Breast epithelium (tissue), 4 donors: ENCODE measurements at regions not wholly inside any gene's neighbourhood (a gene's known extent, or its start where the extent isn't known, plus 50 kb on each side); places are given as distances from the start of the nearest gene placed in this dataset.
"Not testable (repeated sequence)": the region's sequence is repeated elsewhere in the genome, so short reads cannot be mapped to it uniquely, and the experiment has no call there.

ENCODE experiments used
- DNase-seq, 2 donors: peaks; one replicate each; pipeline ENCODE4 v3.0.0-alpha.2; 2019; ENCODE audit warnings: low spot score in 2 of 2
- H3K27ac ChIP-seq, 2 donors: fragments of 200-600 bp; sonication (generic) in 1 of 2; one replicate each; pipeline ENCODE4 v1.5.1; 2016 to 2019; ENCODE audit warnings: mild to moderate bottlenecking in 1 of 2
- H3K27me3 ChIP-seq, 2 donors: fragments of 200-600 bp; sonication (generic) in 1 of 2; one replicate each; pipeline versions ENCODE4 v1.5.1 to v1.6.0; 2017 to 2019; ENCODE audit warnings: control low read depth in 1 of 2, mild to moderate bottlenecking in 1 of 2
- H3K36me3 ChIP-seq: fragments of 200-600 bp; one replicate; pipeline ENCODE4 v1.5.1; 2019
- H3K4me1 ChIP-seq, 2 donors: fragments of 200-600 bp; sonication (generic); one replicate each; pipeline ENCODE4 v1.5.1; 2016 to 2019; ENCODE audit warnings: control low read depth in 1 of 2
- H3K4me3 ChIP-seq, 3 donors: fragments of 200-600 bp; sonication (generic); 1 replicate in 2 of 3; 2 replicates in 1 of 3; pipeline ENCODE4 v1.5.1; 2016 to 2019; ENCODE audit warnings: mild to moderate bottlenecking in 3 of 3, moderate library complexity in 2 of 3
- H3K9me3 ChIP-seq, 2 donors: fragments of 200-600 bp; sonication (generic) in 1 of 2; one replicate each; pipeline ENCODE4 v1.5.1; 2016 to 2019; ENCODE audit warnings: control low read depth in 1 of 2
- CTCF ChIP-seq, 3 donors: fragments of 450-650 bp; IDR thresholded peaks; one replicate each; pipeline ENCODE4 v1.5.1; 2016 to 2017; ENCODE audit warnings: antibody characterized with exemption in 3 of 3, mild to moderate bottlenecking in 3 of 3, moderate library complexity in 3 of 3
- POLR2A ChIP-seq: fragments of 450-650 bp; IDR thresholded peaks from one replicate; pipeline ENCODE4 v1.6.1; 2016; ENCODE audit warnings: antibody characterized with exemption, mild to moderate bottlenecking, moderate library complexity
- POLR2AphosphoS5 ChIP-seq, 3 donors: sonication (generic); formaldehyde crosslinking; IDR thresholded peaks; one replicate each; pipeline ENCODE4 v1.6.1; 2017; ENCODE audit warnings: antibody characterized with exemption in 3 of 3
- intact Hi-C: fragments of 100-400 bp; cut with DNase I; formaldehyde crosslinking; loops from one replicate; pipeline ENCODE4 v1.15.1; 2023; ENCODE audit warnings: low total_unique reads

GRCh38 chr18:51506811-51507210 is 309.3 kb upstream of the MEX3C start:
- no peak overlapping the region for H3K4me3 ChIP-seq
- no peaks in the 10 kb centered on the region for H3K36me3 ChIP-seq
- DNase-seq = no peak
- H3K27ac ChIP-seq = no peak overlapping the region
- H3K4me1 ChIP-seq = no peaks in the 10 kb centered on the region
- TF ChIP-seq POLR2A (no peak), CTCF (IDR thresholded peaks at IDR 0.05) (no peak), POLR2AphosphoS5 (IDR thresholded peaks at IDR 0.05) (no peak)
- intact Hi-C loops = no loop called here
- peaks cover 0 to 17% of the 10 kb centered on the region in 2 donors for H3K9me3 ChIP-seq
- H3K27me3 ChIP-seq = no peaks in the 10 kb centered on the region

GRCh38 chr18:51508410-51508809 is 310.9 kb upstream of the MEX3C start:
- H3K4me3 ChIP-seq, H3K27me3 ChIP-seq, H3K36me3 ChIP-seq, H3K27ac ChIP-seq, intact Hi-C loops, DNase-seq, H3K4me1 ChIP-seq: not testable (repeated sequence)
- H3K9me3 ChIP-seq = peaks cover 0 to 17% of the 10 kb centered on the region in 2 donors

- no peak for DNase-seq
- Histone ChIP-seq H3K36me3 (no peaks in the 10 kb centered on the region), H3K4me1 (no peaks in the 10 kb centered on the region), H3K9me3 (peaks cover 0 to 17% of the 10 kb centered on the region in 2 donors), H3K27ac (no peak overlapping the region), H3K27me3 (no peaks in the 10 kb centered on the region), H3K4me3 (no peak overlapping the region)
- intact Hi-C loops = no loop called here
- TF ChIP-seq POLR2AphosphoS5 (IDR thresholded peaks at IDR 0.05) = no peak
- TF ChIP-seq CTCF (IDR thresholded peaks at IDR 0.05) = no peak
- no peak for TF ChIP-seq POLR2A
Measured at GRCh38 chr18:51510020-51510419, 312.5 kb upstream of the MEX3C start.

GRCh38 chr18:51513517-51513916 is 316.0 kb upstream of the MEX3C start:
- Histone ChIP-seq H3K27me3 (no peaks in the 10 kb centered on the region), H3K4me3 (no peak overlapping the region), H3K9me3 (peaks cover 0 to 9% of the 10 kb centered on the region in 2 donors), H3K36me3 (no peaks in the 10 kb centered on the region), H3K4me1 (no peaks in the 10 kb centered on the region), H3K27ac (no peak overlapping the region)
- TF ChIP-seq POLR2AphosphoS5 (IDR thresholded peaks at IDR 0.05) (no peak), POLR2A (no peak), CTCF (IDR thresholded peaks at IDR 0.05) (no peak)
- no peak for DNase-seq
- intact Hi-C loops = no loop called here

GRCh38 chr18:51514128-51514527 is 316.6 kb upstream of the MEX3C start:
- Histone ChIP-seq H3K4me1 (no peaks in the 10 kb centered on the region), H3K27ac (no peak overlapping the region), H3K4me3 (no peak overlapping the region), H3K36me3 (no peaks in the 10 kb centered on the region), H3K9me3 (peaks cover 0 to 7% of the 10 kb centered on the region in 2 donors), H3K27me3 (no peaks in the 10 kb centered on the region)
- no peak for TF ChIP-seq POLR2A
- TF ChIP-seq POLR2AphosphoS5 (IDR thresholded peaks at IDR 0.05) = no peak
- TF ChIP-seq CTCF (IDR thresholded peaks at IDR 0.05) = no peak
- DNase-seq = no peak
- intact Hi-C loops = no loop called here

GRCh38 chr18:51516478-51517038 is 319.1 kb upstream of the MEX3C start:
- H3K4me3 ChIP-seq = no peak overlapping the region
- no peak for DNase-seq
- H3K9me3 ChIP-seq = peaks cover 0 to 4% of the 10 kb centered on the region in 2 donors
- intact Hi-C loops = loop anchor here (2.0 kb wide), 1 partner anchor 16 kb away; no protein-coding TSS in a partner anchor
- no peak for TF ChIP-seq POLR2A
- TF ChIP-seq POLR2AphosphoS5 (IDR thresholded peaks at IDR 0.05) = no peak
- no peak for TF ChIP-seq CTCF (IDR thresholded peaks at IDR 0.05)
- H3K27me3 ChIP-seq = no peaks in the 10 kb centered on the region
- H3K4me1 ChIP-seq = no peaks in the 10 kb centered on the region
- no peak overlapping the region for H3K27ac ChIP-seq
- no peaks in the 10 kb centered on the region for H3K36me3 ChIP-seq
